SK-N-SH (cell line): ENCODE measurements at regions not wholly inside any gene's neighbourhood (a gene's known extent, or its start where the extent isn't known, plus 50 kb on each side); places are given as distances from the start of the nearest gene placed in this dataset.

Source experiments
- small RNA-seq, 7 experiments: library from RNA; depleted of rRNA; stranded (forward); fragments of <200 nt; gene quantifications; one replicate each; pipeline ENCODE3, GENCODE V24; 2012

Small RNA genes in the stretch of these regions (small RNA-seq; reads per million reads assigned to genes)
- gene RNU6-721P: 0 reads per million in 7 experiments
